ENCODE measurements at regions not wholly inside any gene's neighbourhood (a gene's known extent, or its start where the extent isn't known, plus 50 kb on each side); places are given as distances from the start of the nearest gene placed in this dataset.
"Not testable (repeated sequence)": the region's sequence is repeated elsewhere in the genome, so short reads cannot be mapped to it uniquely, and the experiment has no call there.

DNA sequence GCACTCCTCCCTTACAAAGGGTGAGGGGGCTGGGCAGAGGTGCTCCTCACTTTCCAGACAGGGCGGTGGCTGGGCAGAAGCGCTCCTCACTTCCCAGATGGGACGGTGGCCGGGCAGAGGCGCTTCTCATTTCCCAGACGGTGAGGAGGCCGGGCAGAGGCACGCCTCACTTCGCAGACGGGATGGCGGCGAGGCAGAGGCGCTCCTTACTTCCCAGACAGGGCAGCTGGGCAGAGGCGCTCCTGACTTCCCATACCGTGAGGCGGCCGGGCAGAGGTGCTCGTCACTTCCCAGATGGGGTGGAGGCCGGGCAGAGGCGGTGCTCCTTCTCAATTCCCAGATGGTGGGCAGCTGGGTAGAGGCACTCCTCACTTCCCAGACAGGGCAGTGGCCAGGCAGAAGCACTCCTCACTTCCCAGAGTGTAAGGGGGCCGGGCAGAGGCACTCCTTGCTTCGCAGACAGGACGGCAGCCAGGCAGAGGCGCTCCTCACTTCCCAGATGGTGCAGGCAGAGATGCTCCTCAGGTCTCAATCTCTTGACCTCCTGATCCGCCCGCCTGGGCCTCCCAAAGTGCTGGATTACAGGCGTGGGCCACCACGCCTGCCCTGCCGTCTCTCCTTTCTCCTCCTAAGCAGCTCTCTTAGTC is 1623.9 kb upstream of the GOT2 start:
- not testable (repeated sequence) for H3K9me3 Mint-ChIP-seq (ENCODE audit: unreplicated experiment); H3K4me1 Mint-ChIP-seq (ENCODE audit: low read depth, unreplicated experiment); H3K36me3 Mint-ChIP-seq (ENCODE audit: unreplicated experiment); H3K4me3 Mint-ChIP-seq (ENCODE audit: unreplicated experiment); DNase-seq; H3K27me3 Mint-ChIP-seq (ENCODE audit: unreplicated experiment); H3K27ac Mint-ChIP-seq (ENCODE audit: unreplicated experiment)

DNA sequence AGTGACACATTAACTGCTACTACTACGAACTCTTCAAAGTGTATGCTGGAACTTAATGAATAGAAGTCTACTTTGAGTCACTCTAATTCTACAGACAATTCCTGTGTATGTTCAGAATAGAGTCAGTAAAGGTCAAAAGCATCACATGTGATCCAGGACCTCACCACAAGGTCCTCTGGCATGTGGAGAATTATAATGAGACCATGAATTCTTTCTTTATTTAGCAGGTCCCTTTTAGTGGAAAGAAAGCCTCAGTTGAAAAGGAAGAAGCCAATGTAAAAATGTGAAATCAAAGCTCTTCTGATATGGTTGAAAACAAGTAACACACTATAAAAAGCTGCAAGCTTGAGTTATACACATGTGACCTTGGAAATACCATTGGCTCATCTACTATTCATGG is 1612.1 kb upstream of the GOT2 start:
- H3K4me3 Mint-ChIP-seq (ENCODE audit: unreplicated experiment): no peak overlapping the region
- no peak for DNase-seq
- no peaks in the 10 kb centered on the region for H3K4me1 Mint-ChIP-seq (ENCODE audit: low read depth, unreplicated experiment)
- TF ChIP-seq, protein P1, sequence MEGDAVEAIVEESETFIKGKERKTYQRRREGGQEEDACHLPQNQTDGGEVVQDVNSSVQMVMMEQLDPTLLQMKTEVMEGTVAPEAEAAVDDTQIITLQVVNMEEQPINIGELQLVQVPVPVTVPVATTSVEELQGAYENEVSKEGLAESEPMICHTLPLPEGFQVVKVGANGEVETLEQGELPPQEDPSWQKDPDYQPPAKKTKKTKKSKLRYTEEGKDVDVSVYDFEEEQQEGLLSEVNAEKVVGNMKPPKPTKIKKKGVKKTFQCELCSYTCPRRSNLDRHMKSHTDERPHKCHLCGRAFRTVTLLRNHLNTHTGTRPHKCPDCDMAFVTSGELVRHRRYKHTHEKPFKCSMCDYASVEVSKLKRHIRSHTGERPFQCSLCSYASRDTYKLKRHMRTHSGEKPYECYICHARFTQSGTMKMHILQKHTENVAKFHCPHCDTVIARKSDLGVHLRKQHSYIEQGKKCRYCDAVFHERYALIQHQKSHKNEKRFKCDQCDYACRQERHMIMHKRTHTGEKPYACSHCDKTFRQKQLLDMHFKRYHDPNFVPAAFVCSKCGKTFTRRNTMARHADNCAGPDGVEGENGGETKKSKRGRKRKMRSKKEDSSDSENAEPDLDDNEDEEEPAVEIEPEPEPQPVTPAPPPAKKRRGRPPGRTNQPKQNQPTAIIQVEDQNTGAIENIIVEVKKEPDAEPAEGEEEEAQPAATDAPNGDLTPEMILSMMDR (IDR thresholded peaks at IDR 0.05; ENCODE audit: partially characterized antibody, unreplicated experiment): no peak
- H3K36me3 Mint-ChIP-seq (ENCODE audit: unreplicated experiment): no peaks in the 10 kb centered on the region
- H3K27me3 Mint-ChIP-seq (ENCODE audit: unreplicated experiment): no peaks in the 10 kb centered on the region
- H3K27ac Mint-ChIP-seq (ENCODE audit: unreplicated experiment): no peak overlapping the region
- no peaks in the 10 kb centered on the region for H3K9me3 Mint-ChIP-seq (ENCODE audit: unreplicated experiment)

DNA sequence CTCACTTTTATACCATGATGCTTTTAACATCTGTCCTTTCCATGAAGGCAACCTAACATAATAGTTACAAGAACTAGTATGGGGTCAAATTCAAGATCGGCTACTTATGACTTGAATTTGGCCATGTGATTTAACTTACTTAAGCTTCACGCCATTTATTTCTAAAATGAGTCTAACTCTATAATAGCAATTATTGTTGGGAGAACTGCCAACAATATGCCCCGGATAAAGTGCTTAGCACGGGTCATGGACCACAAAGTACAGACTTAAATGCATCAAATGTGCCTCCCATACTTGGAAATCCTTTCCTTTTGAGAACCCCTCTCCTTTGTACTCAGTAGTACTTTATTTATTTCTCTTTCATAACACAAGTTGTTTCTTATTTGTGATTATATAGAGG is 1603.6 kb upstream of the GOT2 start:
- Mint-ChIP-seq H3K4me3 (ENCODE audit: unreplicated experiment) (no peak overlapping the region), H3K9me3 (ENCODE audit: unreplicated experiment) (no peaks in the 10 kb centered on the region), H3K4me1 (ENCODE audit: low read depth, unreplicated experiment) (no peaks in the 10 kb centered on the region), H3K27me3 (ENCODE audit: unreplicated experiment) (no peaks in the 10 kb centered on the region), H3K36me3 (ENCODE audit: unreplicated experiment) (peaks cover 5% of the 10 kb centered on the region), H3K27ac (ENCODE audit: unreplicated experiment) (no peak overlapping the region)
- TF ChIP-seq, protein P1 (IDR thresholded peaks at IDR 0.05; ENCODE audit: partially characterized antibody, unreplicated experiment): no peak
- no peak for DNase-seq

- Mint-ChIP-seq H3K4me1 (ENCODE audit: low read depth, unreplicated experiment) (no peaks in the 10 kb centered on the region), H3K36me3 (ENCODE audit: unreplicated experiment) (peaks cover 6% of the 10 kb centered on the region)
These were observed 1597.1 kb upstream of the GOT2 start for GRCh38 chr16:60331168-60331567.

GRCh38 chr16:60329108-60329507 is 1595.0 kb upstream of the GOT2 start:
- Mint-ChIP-seq H3K27ac (ENCODE audit: unreplicated experiment) (no peak overlapping the region), H3K9me3 (ENCODE audit: unreplicated experiment) (peaks cover 4% of the 10 kb centered on the region), H3K4me3 (ENCODE audit: unreplicated experiment) (no peak overlapping the region), H3K27me3 (ENCODE audit: unreplicated experiment) (no peaks in the 10 kb centered on the region), H3K36me3 (ENCODE audit: unreplicated experiment) (peaks cover 6% of the 10 kb centered on the region), H3K4me1 (ENCODE audit: low read depth, unreplicated experiment) (no peaks in the 10 kb centered on the region)
- TF ChIP-seq, protein P1 (IDR thresholded peaks at IDR 0.05; ENCODE audit: partially characterized antibody, unreplicated experiment): no peak
- no peak for DNase-seq

More at GRCh38 chr16:60331168-60331567, 1597.1 kb upstream of the GOT2 start:
- Mint-ChIP-seq H3K4me3 (ENCODE audit: unreplicated experiment) (no peak overlapping the region), H3K9me3 (ENCODE audit: unreplicated experiment) (peaks cover 4% of the 10 kb centered on the region), H3K27ac (ENCODE audit: unreplicated experiment) (no peak overlapping the region), H3K27me3 (ENCODE audit: unreplicated experiment) (no peaks in the 10 kb centered on the region)
- TF ChIP-seq, protein P1 (IDR thresholded peaks at IDR 0.05; ENCODE audit: partially characterized antibody, unreplicated experiment): no peak
- DNase-seq: no peak

Data from glutamatergic neuron (in vitro differentiated cells).